HepG2 (cell line): ENCODE measurements at regions not wholly inside any gene's neighbourhood (a gene's known extent, or its start where the extent isn't known, plus 50 kb on each side); places are given as distances from the start of the nearest gene placed in this dataset.

ENCODE experiments used
- ATAC-seq: fragments of 200-7000 bp; cut with Tn5 transposase; 3 replicates; pipeline ENCODE4 v1.9.1; 2020; ENCODE audit warnings: mild to moderate bottlenecking, moderate library complexity
- BruUV-seq: library from RNA; stranded (reverse); fragments of 400-500 nt; replicated peaks from 2 replicates; lab custom pipeline; 2021; lab: Mats Ljungman, UMichigan
- CTCF ChIA-PET: fragments of 300-600 bp; formaldehyde crosslinking; extraction: SDS; loops from one replicate; lab custom pipeline; 2021; ENCODE audit warnings: low total read pairs, inconsistent platforms, low intra/inter-chr PET ratio; lab: Yijun Ruan, JAX
- POLR2A ChIA-PET: fragments of 350-600 bp; sonication (Branson Sonifier 250); formaldehyde crosslinking; loops from one replicate; lab custom pipeline; 2020; ENCODE audit warnings: antibody characterized with exemption, inconsistent platforms; lab: Yijun Ruan, JAX
- DNase-seq: peaks from one replicate; pipeline ENCODE4 v3.0.0-alpha.2; 2015; ENCODE audit warnings: low spot score
- FAIRE-seq: peaks from 3 replicates; lab custom pipeline; 2011; peaks lifted over from hg19 to GRCh38; lab: Jason Lieb, UNC
- H2AFZ ChIP-seq: one replicate; pipeline ENCODE4 v1.6.1; 2011; ENCODE audit warnings: low read length, inconsistent platforms
- H3K27ac ChIP-seq: fragments of 300-600 bp; 3 replicates; pipeline ENCODE4 v1.8.0; 2011; ENCODE audit warnings: mixed run types, mild to moderate bottlenecking, mixed read lengths, low read length, inconsistent platforms; ENCODE audit not compliant: insufficient read depth; ENCODE audit errors: extremely low read length
- H3K27me3 ChIP-seq, 2 experiments: fragments of 200-600 bp in 1 of 2; 2 replicates in 1 of 2; 3 replicates in 1 of 2; pipeline versions ENCODE4 v1.6.0 to v1.8.0; 2011; ENCODE audit warnings: low read length in 2 of 2, mild to moderate bottlenecking in 2 of 2, moderate library complexity in 2 of 2, inconsistent platforms in 1 of 2; ENCODE audit not compliant: insufficient read depth in 2 of 2, control insufficient read depth in 1 of 2
- H3K36me3 ChIP-seq, 2 experiments: fragments of 200-600 bp in 1 of 2; replicated peaks in 1 of 2; 2 replicates in 1 of 2; 3 replicates in 1 of 2; pipeline versions ENCODE4 v1.5.1 to v1.8.0; 2011; ENCODE audit warnings: low read length in 2 of 2, inconsistent platforms in 1 of 2; ENCODE audit not compliant: insufficient read depth in 2 of 2, control insufficient read depth in 1 of 2
- H3K4me1 ChIP-seq: 2 replicates; pipeline ENCODE4 v1.5.1; 2012; ENCODE audit warnings: low read length, inconsistent platforms; ENCODE audit not compliant: insufficient read depth
- H3K4me2 ChIP-seq: 2 replicates; pipeline ENCODE4 v1.6.0; 2011; ENCODE audit warnings: low read depth, low read length, inconsistent platforms
- H3K4me3 ChIP-seq, 3 experiments: fragments of 200-600 bp in 1 of 3; sonication (generic), shearing (Covaris generic) in 1 of 3; replicated peaks in 1 of 3; 2 replicates each; pipeline ENCODE4 v1.5.1; 2011 to 2016; ENCODE audit warnings: low read length in 3 of 3, inconsistent platforms in 2 of 3, low read depth in 2 of 3, mild to moderate bottlenecking in 2 of 3, control low read depth in 1 of 3, mixed read lengths in 1 of 3; ENCODE audit not compliant: insufficient read depth in 1 of 3
- H3K79me2 ChIP-seq: one replicate; pipeline ENCODE4 v1.6.1; 2011; ENCODE audit warnings: low read length, inconsistent platforms; ENCODE audit not compliant: insufficient read depth
- H3K9ac ChIP-seq: 2 replicates; pipeline ENCODE4 v1.6.0; 2011; ENCODE audit warnings: mild to moderate bottlenecking, low read depth, low read length, inconsistent platforms; ENCODE audit not compliant: insufficient read depth
- H3K9me3 ChIP-seq: 2 replicates; pipeline ENCODE4 v1.5.1; 2012; ENCODE audit warnings: mild to moderate bottlenecking, low read length
- H4K20me1 ChIP-seq: 2 replicates; pipeline ENCODE4 v1.6.0; 2011; ENCODE audit warnings: inconsistent platforms, mild to moderate bottlenecking, low read length, moderate library complexity; ENCODE audit not compliant: insufficient read depth
- CTCF ChIP-seq: sonication (generic); formaldehyde crosslinking; IDR thresholded peaks from 2 replicates; pipeline ENCODE4 v1.5.0; 2020; ENCODE audit warnings: mild to moderate bottlenecking, missing genetic modification reagents, moderate library complexity
- E2F1 ChIP-seq: sonication (generic); formaldehyde crosslinking; IDR thresholded peaks from 2 replicates; pipeline ENCODE4 v1.5.0; 2020; ENCODE audit warnings: missing genetic modification reagents
- ERF ChIP-seq: IDR thresholded peaks from 2 replicates; pipeline ENCODE4 v1.6.1; 2018; ENCODE audit warnings: missing biosample characterization, missing genetic modification reagents
- SMC3 ChIP-seq: IDR thresholded peaks from 2 replicates; pipeline ENCODE4 v1.6.1; 2011; ENCODE audit warnings: low read length, improper control_type of control experiment
- STAG1 ChIP-seq: sonication (generic); formaldehyde crosslinking; IDR thresholded peaks from 2 replicates; pipeline ENCODE4 v1.4.0; 2020; ENCODE audit warnings: missing genetic modification reagents
- ZHX1 ChIP-seq: sonication (generic); formaldehyde crosslinking; IDR thresholded peaks from 2 replicates; pipeline ENCODE4 v1.8.1; 2022; ENCODE audit warnings: low read depth, mild to moderate bottlenecking, missing genetic modification reagents
- WGBS: methylation state at CpG from one replicate; pipeline ENCODE4 v1.1.6; 2017; ENCODE audit warnings: low lambda C conversion rate; 5-methylcytosine and 5-hydroxymethylcytosine counted together
- in situ Hi-C: cut with HindIII; loops from 2 replicates; pipeline ENCODE4 v1.10.0; 2017; ENCODE audit warnings: low pct_unique_long_range_greater_than_20kb; ENCODE audit not compliant: extremely low pct_ligation_motif_present
- intact Hi-C: fragments of 100-400 bp; cut with micrococcal nuclease; formaldehyde crosslinking; loops from one replicate; pipeline ENCODE4 v1.10.0; 2022; ENCODE audit not compliant: unreplicated experiment

- no peak for TF ChIP-seq ZHX1
- TF ChIP-seq STAG1 (CRISPR knock-in tag): peak; percentile 87
- TF ChIP-seq CTCF (CRISPR knock-in tag): peak; percentile 59
- peak; percentile 80 for TF ChIP-seq SMC3
- TF ChIP-seq ERF: no peak
These were observed 68.2 kb upstream of the ETV6 start (continued) for GRCh38 chr12:11581179-11581755.

GRCh38 chr12:11584221-11584855 is 65.1 kb upstream of the ETV6 start:
- POLR2A ChIA-PET: interaction anchor here (1.1 kb wide), 1 partner anchor 449 kb away, joined by 4 read pairs; no protein-coding TSS in a partner anchor

More at GRCh38 chr12:11584221-11584855, 65.1 kb upstream of the ETV6 start:
- intact Hi-C loops (loop anchor here (5.0 to 10.0 kb wide), 4 partner anchors 230 to 1120 kb away; no protein-coding TSS in a partner anchor), in situ Hi-C loops (loop anchor here (5.0 kb wide), 1 partner anchor 448 kb away; no protein-coding TSS in a partner anchor)
- Histone ChIP-seq H3K4me2 (no peak overlapping the region), H3K9me3 (no peaks in the 10 kb centered on the region), H2AFZ (no peak overlapping the region), H3K27me3 (no peaks in the 10 kb centered on the region; a peak in 1 of 5 replicates), H3K4me3 (no peak overlapping the region), H3K36me3 (no peaks in the 10 kb centered on the region), H3K79me2 (no peaks in the 10 kb centered on the region), H3K4me1 (no peaks in the 10 kb centered on the region), H4K20me1 (no peaks in the 10 kb centered on the region), H3K9ac (no peak overlapping the region), H3K27ac (no peak overlapping the region)
- no peak for ATAC-seq
- CTCF ChIA-PET: interaction anchor here (4.4 kb wide), 1 partner anchor 449 kb away, joined by 51 read pairs; no protein-coding TSS in a partner anchor
- no TSS peak for BruUV-seq
- 36% methylated on average over 7 of the region's 7 CpGs for WGBS
- DNase-seq: no peak
- TF ChIP-seq E2F1: no peak
- no peak for FAIRE-seq
